H9 (cell line): ENCODE measurements at regions not wholly inside any gene's neighbourhood (a gene's known extent, or its start where the extent isn't known, plus 50 kb on each side); places are given as distances from the start of the nearest gene placed in this dataset.

ENCODE experiments used
- DNase-seq: peaks from one replicate; pipeline ENCODE4 v3.0.0-alpha.2; 2017
- H2AFZ ChIP-seq: one replicate; pipeline ENCODE4 v1.6.1; 2013; ENCODE audit warnings: mild to moderate bottlenecking, low read length, control low read depth, moderate library complexity
- H2AK5ac ChIP-seq: 2 replicates; pipeline ENCODE4 v1.6.1; 2013; ENCODE audit warnings: low read length, control low read depth, mixed read lengths; ENCODE audit not compliant: insufficient read length
- H2BK120ac ChIP-seq: one replicate; pipeline ENCODE4 v1.6.1; 2013; ENCODE audit warnings: low read depth, mild to moderate bottlenecking, low read length, control low read depth, inconsistent platforms; ENCODE audit not compliant: poor library complexity, severe bottlenecking
- H2BK12ac ChIP-seq: 2 replicates; pipeline ENCODE4 v1.6.1; 2013; ENCODE audit warnings: low read length, control low read depth, mixed read lengths, low read depth; ENCODE audit not compliant: insufficient read length
- H2BK15ac ChIP-seq: 2 replicates; pipeline ENCODE4 v1.6.1; 2013; ENCODE audit warnings: low read depth, low read length, control low read depth
- H2BK20ac ChIP-seq: one replicate; pipeline ENCODE4 v1.6.1; 2013; ENCODE audit warnings: low read depth, mild to moderate bottlenecking, low read length, control low read depth, inconsistent platforms; ENCODE audit not compliant: poor library complexity, severe bottlenecking
- H2BK5ac ChIP-seq: 2 replicates; pipeline ENCODE4 v1.6.1; 2013; ENCODE audit warnings: low read length, control low read depth, mixed read lengths; ENCODE audit not compliant: insufficient read length
- H3K14ac ChIP-seq: 2 replicates; pipeline ENCODE4 v1.6.1; 2013; ENCODE audit warnings: low read length, control low read depth; ENCODE audit not compliant: insufficient read depth
- H3K18ac ChIP-seq: 2 replicates; pipeline ENCODE4 v1.6.1; 2013; ENCODE audit warnings: low read depth, mild to moderate bottlenecking, mixed read lengths, low read length, control low read depth; ENCODE audit not compliant: insufficient read length
- H3K23ac ChIP-seq: 2 replicates; pipeline ENCODE4 v1.6.1; 2013; ENCODE audit warnings: low read length, control low read depth, mixed read lengths, low read depth; ENCODE audit not compliant: insufficient read length
- H3K23me2 ChIP-seq: 2 replicates; pipeline ENCODE4 v1.6.1; 2013; ENCODE audit warnings: low read depth, mild to moderate bottlenecking, mixed read lengths, low read length, control low read depth; ENCODE audit not compliant: insufficient read length, poor library complexity, severe bottlenecking
- H3K27ac ChIP-seq: 2 replicates; pipeline ENCODE4 v1.5.1; 2013; ENCODE audit warnings: low read length, control low read depth, mixed read lengths, low read depth; ENCODE audit not compliant: insufficient read length
- H3K27me3 ChIP-seq: 2 replicates; pipeline ENCODE4 v1.6.1; 2013; ENCODE audit warnings: low read length, control low read depth, inconsistent platforms; ENCODE audit not compliant: insufficient read depth
- H3K4ac ChIP-seq: 2 replicates; pipeline ENCODE4 v1.6.1; 2013; ENCODE audit warnings: low read depth, mild to moderate bottlenecking, control low read depth, inconsistent platforms, low read length, moderate library complexity
- H3K4me1 ChIP-seq: 2 replicates; pipeline ENCODE4 v1.6.1; 2013; ENCODE audit warnings: low read length, control low read depth, inconsistent platforms; ENCODE audit not compliant: insufficient read depth
- H3K4me2 ChIP-seq: 2 replicates; pipeline ENCODE4 v1.6.1; 2013; ENCODE audit warnings: low read length, control low read depth, mixed read lengths; ENCODE audit not compliant: insufficient read length, insufficient read depth
- H3K56ac ChIP-seq: 2 replicates; pipeline ENCODE4 v1.6.1; 2013; ENCODE audit warnings: low read depth, mild to moderate bottlenecking, mixed read lengths, low read length, control low read depth; ENCODE audit not compliant: insufficient read length
- H3K79me1 ChIP-seq: 2 replicates; pipeline ENCODE4 v1.6.1; 2013; ENCODE audit warnings: low read depth, mild to moderate bottlenecking, moderate library complexity, low read length, control low read depth, inconsistent platforms; ENCODE audit not compliant: insufficient read depth, poor library complexity, severe bottlenecking
- H3K79me2 ChIP-seq: 2 replicates; pipeline ENCODE4 v1.6.1; 2013; ENCODE audit warnings: low read length, control low read depth, inconsistent platforms; ENCODE audit not compliant: insufficient read depth
- H3K9ac ChIP-seq: 2 replicates; pipeline ENCODE4 v1.6.1; 2013; ENCODE audit warnings: low read length, control low read depth, mixed read lengths; ENCODE audit not compliant: insufficient read length; ENCODE audit errors: extremely low read depth
- H3K9me3 ChIP-seq: one replicate; pipeline ENCODE4 v1.6.1; 2013; ENCODE audit warnings: low read depth, low read length, inconsistent platforms; ENCODE audit not compliant: control insufficient read depth
- H3T11ph ChIP-seq: one replicate; pipeline ENCODE4 v1.6.1; 2013; ENCODE audit warnings: mild to moderate bottlenecking, low read length, control low read depth, inconsistent platforms
- H4K20me1 ChIP-seq: one replicate; pipeline ENCODE4 v1.6.1; 2013; ENCODE audit not compliant: control insufficient read depth, insufficient read length, insufficient read depth
- H4K5ac ChIP-seq: 2 replicates; pipeline ENCODE4 v1.6.1; 2013; ENCODE audit warnings: low read depth, mild to moderate bottlenecking, mixed read lengths, low read length, control low read depth; ENCODE audit not compliant: insufficient read length
- H4K8ac ChIP-seq: replicated peaks from 2 replicates; pipeline ENCODE4 v1.6.1; 2013; ENCODE audit warnings: low read length, control low read depth, mixed read lengths, low read depth; ENCODE audit not compliant: insufficient read length
- H4K91ac ChIP-seq: 2 replicates; pipeline ENCODE4 v1.6.1; 2013; ENCODE audit warnings: low read depth, mild to moderate bottlenecking, moderate library complexity, mixed read lengths, low read length, control low read depth; ENCODE audit not compliant: insufficient read length
- H3K27ac Mint-ChIP-seq, 3 experiments: 2 replicates in 2 of 3; 3 replicates in 1 of 3; pipeline ENCODE4 v1.8.0; 2020 to 2021; ENCODE audit warnings: mixed read lengths in 3 of 3, mild to moderate bottlenecking in 1 of 3, moderate library complexity in 1 of 3
- H3K27me3 Mint-ChIP-seq: 2 replicates; pipeline ENCODE4 v1.8.0; 2021; ENCODE audit warnings: low read depth, mild to moderate bottlenecking, moderate library complexity, mixed read lengths
- H3K36me3 Mint-ChIP-seq, 3 experiments: 2 replicates in 2 of 3; 3 replicates in 1 of 3; pipeline ENCODE4 v1.8.0; 2020 to 2021; ENCODE audit warnings: low read depth in 3 of 3, mixed read lengths in 3 of 3; ENCODE audit not compliant: insufficient read depth in 1 of 3
- H3K4me1 Mint-ChIP-seq, 2 experiments: 2 replicates each; pipeline ENCODE4 v1.8.0; 2020; ENCODE audit warnings: mixed read lengths in 2 of 2
- H3K4me3 Mint-ChIP-seq, 2 experiments: 2 replicates in 1 of 2; 3 replicates in 1 of 2; pipeline ENCODE4 v1.8.0; 2020 to 2021; ENCODE audit warnings: mild to moderate bottlenecking in 2 of 2, mixed read lengths in 2 of 2, moderate library complexity in 1 of 2
- H3K9me3 Mint-ChIP-seq, 2 experiments: 2 replicates in 1 of 2; 3 replicates in 1 of 2; pipeline ENCODE4 v1.8.0; 2020; ENCODE audit warnings: mild to moderate bottlenecking in 2 of 2, mixed read lengths in 2 of 2, moderate library complexity in 1 of 2
- WGBS: extraction: QIAGEN DNeasy Blood & Tissue Kit; methylation state at CpG from one replicate; pipeline ENCODE4 v1.1.7; 2013; ENCODE audit warnings: missing lambda C conversion rate, low lambda C conversion rate, mixed read lengths; ENCODE audit not compliant: insufficient read length; ENCODE audit errors: extremely low coverage; 5-methylcytosine and 5-hydroxymethylcytosine counted together
- TF ChIP-seq, protein P1 (sequence below): fragments of 200-600 bp; sonication (generic); conservative IDR thresholded peaks from 3 replicates; pipeline ENCODE4 v1.8.0; 2021; ENCODE audit warnings: antibody characterized with exemption, mild to moderate bottlenecking

- DNase-seq: no peak
- Histone ChIP-seq H4K5ac (no peak overlapping the region), H4K20me1 (no peaks in the 10 kb centered on the region), H3K27ac (no peak overlapping the region), H3K18ac (no peak overlapping the region), H3K79me2 (no peaks in the 10 kb centered on the region), H3K14ac (no peak overlapping the region), H3K9ac (no peak overlapping the region), H4K8ac (no peak overlapping the region), H3K56ac (no peak overlapping the region), H2BK15ac (no peak overlapping the region), H3K4me1 (peaks cover 2% of the 10 kb centered on the region; the same call in 1 of the 2 replicates), H3K27me3 (no peaks in the 10 kb centered on the region), H2BK5ac (no peak overlapping the region), H2BK120ac (no peak overlapping the region), H3K23me2 (no peaks in the 10 kb centered on the region), H2AK5ac (no peak overlapping the region), H3K9me3 (no peaks in the 10 kb centered on the region), H3K4me2 (no peak overlapping the region), H3K79me1 (no peaks in the 10 kb centered on the region), H3T11ph (no peak overlapping the region), H4K91ac (no peak overlapping the region), H2BK12ac (no peak overlapping the region), H3K4ac (no peak overlapping the region), H2AFZ (no peak overlapping the region), H2BK20ac (no peak overlapping the region), H3K23ac (no peak overlapping the region)
- peaks cover 3% of the 10 kb centered on the region; the same call in 1 of the 2 replicates for H3K27me3 Mint-ChIP-seq
- TF ChIP-seq, protein P1, sequence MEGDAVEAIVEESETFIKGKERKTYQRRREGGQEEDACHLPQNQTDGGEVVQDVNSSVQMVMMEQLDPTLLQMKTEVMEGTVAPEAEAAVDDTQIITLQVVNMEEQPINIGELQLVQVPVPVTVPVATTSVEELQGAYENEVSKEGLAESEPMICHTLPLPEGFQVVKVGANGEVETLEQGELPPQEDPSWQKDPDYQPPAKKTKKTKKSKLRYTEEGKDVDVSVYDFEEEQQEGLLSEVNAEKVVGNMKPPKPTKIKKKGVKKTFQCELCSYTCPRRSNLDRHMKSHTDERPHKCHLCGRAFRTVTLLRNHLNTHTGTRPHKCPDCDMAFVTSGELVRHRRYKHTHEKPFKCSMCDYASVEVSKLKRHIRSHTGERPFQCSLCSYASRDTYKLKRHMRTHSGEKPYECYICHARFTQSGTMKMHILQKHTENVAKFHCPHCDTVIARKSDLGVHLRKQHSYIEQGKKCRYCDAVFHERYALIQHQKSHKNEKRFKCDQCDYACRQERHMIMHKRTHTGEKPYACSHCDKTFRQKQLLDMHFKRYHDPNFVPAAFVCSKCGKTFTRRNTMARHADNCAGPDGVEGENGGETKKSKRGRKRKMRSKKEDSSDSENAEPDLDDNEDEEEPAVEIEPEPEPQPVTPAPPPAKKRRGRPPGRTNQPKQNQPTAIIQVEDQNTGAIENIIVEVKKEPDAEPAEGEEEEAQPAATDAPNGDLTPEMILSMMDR: no peak
- H3K4me3 Mint-ChIP-seq: no peak overlapping the region
- H3K9me3 Mint-ChIP-seq: no peaks in the 10 kb centered on the region; a peak in 3 of 5 replicates
- H3K27ac Mint-ChIP-seq: no peak overlapping the region
- H3K4me1 Mint-ChIP-seq: peaks cover 16% of the 10 kb centered on the region in 2 experiments
- WGBS: no CpG with 5 or more reads among the region's 9 CpGs
- H3K36me3 Mint-ChIP-seq: no peaks in the 10 kb centered on the region; a peak in 1 of 7 replicates
These were observed 83.2 kb upstream of the ANKH start for GRCh38 chr5:14954616-14955343.
